ENCODE measurements at regions not wholly inside any gene's neighbourhood (a gene's known extent, or its start where the extent isn't known, plus 50 kb on each side); places are given as distances from the start of the nearest gene placed in this dataset.

- no TSS peak for BruUV-seq (replicated peaks)
- CTCF ChIA-PET (ENCODE audit: low intra/inter-chr PET ratio) = no interaction called here
Observed at GRCh38 chr21:27703791-27704190, 736.9 kb upstream of the ADAMTS5 start.

More at GRCh38 chr21:27703791-27704190, 736.9 kb upstream of the ADAMTS5 start:
- Histone ChIP-seq H3K4me3 (no peak overlapping the region), H3K36me3 (ENCODE audit: control insufficient read depth, insufficient read depth, low read length) (no peaks in the 10 kb centered on the region), H3K27me3 (ENCODE audit: control insufficient read depth in 2 of 2, insufficient read depth in 2 of 2, low read length in 2 of 2) (no peaks in the 10 kb centered on the region), H3K27ac (ENCODE audit: extremely low read depth, low read depth, low read length) (no peak overlapping the region), H3K79me2 (ENCODE audit: control insufficient read depth, insufficient read depth, low read length) (no peaks in the 10 kb centered on the region), H4K20me1 (replicated peaks; ENCODE audit: control insufficient read depth, insufficient read depth, low read length) (no peaks in the 10 kb centered on the region), H3K4me2 (ENCODE audit: insufficient read depth, low read length) (no peak overlapping the region), H3K9me1 (ENCODE audit: control insufficient read depth, insufficient read depth, low read length) (no peaks in the 10 kb centered on the region), H3K9ac (ENCODE audit: insufficient read depth in 1 of 2, low read depth in 2 of 2, low read length in 2 of 2) (no peak overlapping the region), H2AFZ (ENCODE audit: low read depth, low read length) (no peak overlapping the region), H3K4me1 (replicated peaks in 1 of 2; ENCODE audit: control insufficient read depth in 2 of 2, insufficient read depth in 2 of 2, low read length in 2 of 2) (no peaks in the 10 kb centered on the region), H3K9me3 (replicated peaks; ENCODE audit: control insufficient read depth, insufficient read depth, low read depth, low read length) (peaks cover 2% of the 10 kb centered on the region; the same call in 1 of the 2 replicates)
- ATAC-seq (no peak), DNase-seq (ENCODE audit: extremely low read depth in 1 of 4, low spot score in 3 of 4) (no peak), FAIRE-seq (no peak)
- in situ Hi-C loops (cut with MboI) (loop anchor here (5.0 kb wide), 1 partner anchor 856 kb away; the partner anchor contains the start of gene ADAMTS1), intact Hi-C loops (cut with micrococcal nuclease) (loop anchor here (5.0 kb wide), 1 partner anchor 1044 kb away; no protein-coding TSS in a partner anchor)
- TF ChIP-seq ELK1 (CRISPR knock-in tag; IDR thresholded peaks at IDR 0.05) (no peak), MAX (CRISPR knock-in tag; IDR thresholded peaks at IDR 0.05) (no peak), PHB2 (IDR thresholded peaks at IDR 0.05; ENCODE audit: low read depth) (no peak), RB1 (IDR thresholded peaks at IDR 0.05; ENCODE audit: low read depth) (no peak)
- POLR2A ChIA-PET = no interaction called here
- WGBS (ENCODE audit: insufficient coverage, low coverage, missing lambda C conversion rate) = 1% methylated on average over 4 of the region's 4 CpGs
